PC-9 (cell line): ENCODE measurements at regions not wholly inside any gene's neighbourhood (a gene's known extent, or its start where the extent isn't known, plus 50 kb on each side); places are given as distances from the start of the nearest gene placed in this dataset.

Source experiments
- CTCF ChIP-seq: fragments of 200-600 bp; sonication (generic); conservative IDR thresholded peaks from 2 replicates; pipeline ENCODE4 v1.6.1; 2017; ENCODE audit warnings: mixed run types, antibody characterized with exemption, mild to moderate bottlenecking, moderate library complexity
- EZH2 ChIP-seq: fragments of 200-600 bp; sonication (generic); IDR thresholded peaks from 2 replicates; pipeline ENCODE4 v1.8.0; 2017; ENCODE audit warnings: antibody characterized with exemption, low read depth

GRCh38 chr5:133778636-133779035 lies 166.3 kb upstream of the FSTL4 start:
- TF ChIP-seq CTCF (no peak), EZH2 (no peak)
